Neural progenitor cell (in vitro differentiated cells): ENCODE measurements at regions not wholly inside any gene's neighbourhood (a gene's known extent, or its start where the extent isn't known, plus 50 kb on each side); places are given as distances from the start of the nearest gene placed in this dataset.
A peak's percentile ranks its signal among the peaks of the same experiment; 100 is the strongest.

Experiments used
- DNase-seq: peaks from one replicate; pipeline ENCODE4 v3.0.0-alpha.2; 2016; ENCODE audit warnings: low spot score
- H2AFZ ChIP-seq: fragments of 200-600 bp; sonication (generic); replicated peaks from 2 replicates; pipeline ENCODE4 v1.6.1; 2016; ENCODE audit warnings: antibody characterized with exemption
- H3F3A ChIP-seq: fragments of 200-600 bp; sonication (generic); 2 replicates; pipeline ENCODE4 v1.6.1; 2016; ENCODE audit warnings: antibody characterized with exemption, low read depth
- H3K27ac ChIP-seq: fragments of 200-600 bp; sonication (generic); 2 replicates; pipeline ENCODE4 v1.5.1; 2016; ENCODE audit warnings: mild to moderate bottlenecking
- H3K27me3 ChIP-seq: fragments of 200-600 bp; sonication (generic); 2 replicates; pipeline ENCODE4 v1.6.1; 2016; ENCODE audit warnings: mild to moderate bottlenecking, moderate library complexity
- H3K36me3 ChIP-seq: fragments of 200-600 bp; sonication (generic); 2 replicates; pipeline ENCODE4 v1.5.1; 2016
- H3K4me1 ChIP-seq: fragments of 200-600 bp; sonication (generic); 2 replicates; pipeline ENCODE4 v1.6.1; 2016; ENCODE audit warnings: mixed run types
- H3K4me2 ChIP-seq: fragments of 200-600 bp; sonication (generic); 2 replicates; pipeline ENCODE4 v1.6.1; 2016
- H3K4me3 ChIP-seq: fragments of 200-600 bp; sonication (generic); 2 replicates; pipeline ENCODE4 v1.5.1; 2016
- H3K79me2 ChIP-seq: fragments of 200-600 bp; sonication (generic); 2 replicates; pipeline ENCODE4 v1.6.1; 2016; ENCODE audit warnings: low read depth
- H3K9ac ChIP-seq: fragments of 200-600 bp; sonication (generic); 2 replicates; pipeline ENCODE4 v1.6.1; 2016
- H3K9me3 ChIP-seq: fragments of 200-600 bp; sonication (generic); 2 replicates; pipeline ENCODE4 v1.5.1; 2016; ENCODE audit warnings: low read depth
- H4K20me1 ChIP-seq: fragments of 200-600 bp; sonication (generic); 2 replicates; pipeline ENCODE4 v1.6.1; 2016; ENCODE audit warnings: low read depth
- H3K27ac Mint-ChIP-seq: 3 replicates; pipeline ENCODE4 v1.8.0; 2021; ENCODE audit warnings: mixed read lengths
- H3K27me3 Mint-ChIP-seq: 2 replicates; pipeline ENCODE4 v1.8.0; 2022; ENCODE audit warnings: low read depth, mild to moderate bottlenecking, inconsistent platforms, moderate library complexity, mixed read lengths; ENCODE audit not compliant: insufficient read depth
- H3K36me3 Mint-ChIP-seq: 3 replicates; pipeline ENCODE4 v1.8.0; 2021; ENCODE audit warnings: mixed read lengths
- H3K4me1 Mint-ChIP-seq: 3 replicates; pipeline ENCODE4 v1.8.0; 2021; ENCODE audit warnings: mixed read lengths
- H3K4me3 Mint-ChIP-seq: 3 replicates; pipeline ENCODE4 v1.8.0; 2021; ENCODE audit warnings: mild to moderate bottlenecking, moderate library complexity, mixed read lengths
- H3K9me3 Mint-ChIP-seq: 3 replicates; pipeline ENCODE4 v1.8.0; 2020; ENCODE audit warnings: mixed read lengths
- CTCF ChIP-seq: fragments of 200-600 bp; sonication (generic); IDR thresholded peaks from 2 replicates; pipeline ENCODE4 v1.5.1; 2017; ENCODE audit warnings: antibody characterized with exemption, mild to moderate bottlenecking
- EZH2 ChIP-seq: fragments of 200-600 bp; sonication (generic); IDR thresholded peaks from 2 replicates; pipeline ENCODE4 v1.6.1; 2017; ENCODE audit warnings: antibody characterized with exemption, mild to moderate bottlenecking, moderate library complexity
- EZH2phosphoT487 ChIP-seq: fragments of 200-600 bp; sonication (generic); IDR thresholded peaks from 2 replicates; pipeline ENCODE4 v1.6.1; 2017; ENCODE audit warnings: antibody characterized with exemption

DNA sequence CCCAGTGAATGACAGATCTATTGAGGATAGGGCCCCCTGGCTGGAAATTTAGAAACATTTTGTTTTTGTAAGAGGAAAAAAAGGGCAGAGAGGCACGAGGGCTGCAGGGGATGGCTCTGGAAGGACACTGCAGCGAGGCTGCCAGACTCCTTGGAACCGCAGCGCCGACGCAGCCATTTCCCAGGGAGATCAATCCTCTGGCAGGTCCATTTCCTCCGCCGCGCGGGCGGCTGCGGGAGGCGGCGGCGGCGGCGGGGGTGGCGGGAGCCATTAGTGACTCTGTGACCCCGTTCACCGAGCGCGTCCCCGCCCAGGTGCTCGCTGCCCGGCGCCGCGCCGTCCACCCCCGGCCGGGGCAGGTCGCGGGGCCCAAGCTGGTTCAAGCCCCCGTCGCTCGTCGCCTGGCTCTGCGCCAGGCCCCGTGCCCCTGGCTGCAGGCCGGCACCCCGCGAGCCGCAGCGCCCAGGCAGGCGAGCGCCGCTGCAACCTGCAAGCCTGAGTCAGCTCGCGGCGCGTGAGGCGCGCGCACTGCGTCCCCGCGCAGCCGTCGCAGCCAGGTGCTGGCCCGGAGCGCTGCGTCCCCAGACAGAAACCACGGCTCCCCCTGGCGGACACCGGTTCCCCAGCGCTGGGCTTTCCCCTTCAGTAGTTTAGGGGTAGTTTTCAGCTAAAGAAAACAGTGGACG, 192.6 kb downstream of the KATNAL1 start:
- Histone ChIP-seq H2AFZ (peak overlapping the region; percentile 68), H3K4me2 (peak overlapping the region; percentile 74), H3K36me3 (no peaks in the 10 kb centered on the region), H3K27ac (no peak overlapping the region), H3K9me3 (no peaks in the 10 kb centered on the region), H3K4me3 (peak overlapping the region; percentile 62), H3F3A (peaks cover 19% of the 10 kb centered on the region), H4K20me1 (no peaks in the 10 kb centered on the region), H3K4me1 (peaks cover 24% of the 10 kb centered on the region), H3K27me3 (no peaks in the 10 kb centered on the region), H3K79me2 (no peaks in the 10 kb centered on the region), H3K9ac (no peak overlapping the region)
- peak overlapping the region; percentile 88 for H3K27ac Mint-ChIP-seq
- H3K4me1 Mint-ChIP-seq: peaks cover 71% of the 10 kb centered on the region
- H3K27me3 Mint-ChIP-seq: peaks cover 11% of the 10 kb centered on the region
- TF ChIP-seq CTCF (peak; percentile 94), EZH2 (peak; percentile 35), EZH2phosphoT487 (no peak)
- DNase-seq: peak; percentile 95
- H3K4me3 Mint-ChIP-seq: peak overlapping the region; percentile 88
- H3K9me3 Mint-ChIP-seq: peaks cover 7% of the 10 kb centered on the region
- H3K36me3 Mint-ChIP-seq: no peaks in the 10 kb centered on the region

GRCh38 chr13:30113983-30114570, 193.3 kb downstream of the KATNAL1 start:
- H3K4me2 ChIP-seq: peak overlapping the region; percentile 74
- Mint-ChIP-seq H3K9me3 (peaks cover 7% of the 10 kb centered on the region), H3K4me1 (peaks cover 71% of the 10 kb centered on the region), H3K27me3 (peaks cover 11% of the 10 kb centered on the region), H3K36me3 (no peaks in the 10 kb centered on the region), H3K27ac (peak overlapping the region; percentile 88), H3K4me3 (peak overlapping the region; percentile 88)
- H3K9ac ChIP-seq: no peak overlapping the region
- no peaks in the 10 kb centered on the region for H4K20me1 ChIP-seq
- H2AFZ ChIP-seq: peak overlapping the region; percentile 68
- H3K4me1 ChIP-seq: peaks cover 24% of the 10 kb centered on the region
- no peaks in the 10 kb centered on the region for H3K27me3 ChIP-seq
- no peaks in the 10 kb centered on the region for H3K79me2 ChIP-seq
- peak overlapping the region; percentile 62 for H3K4me3 ChIP-seq
- H3K9me3 ChIP-seq: no peaks in the 10 kb centered on the region
- no peaks in the 10 kb centered on the region for H3K36me3 ChIP-seq
- peak; percentile 76 for DNase-seq
- no peak overlapping the region for H3K27ac ChIP-seq
- peaks cover 19% of the 10 kb centered on the region for H3F3A ChIP-seq
- TF ChIP-seq CTCF: no peak
- no peak for TF ChIP-seq EZH2phosphoT487
- TF ChIP-seq EZH2: no peak

- peaks cover 19% of the 10 kb centered on the region for H3F3A ChIP-seq
- TF ChIP-seq EZH2 (no peak), CTCF (no peak), EZH2phosphoT487 (no peak)
- Mint-ChIP-seq H3K27ac (peak overlapping the region; percentile 88), H3K9me3 (peaks cover 7% of the 10 kb centered on the region), H3K36me3 (no peaks in the 10 kb centered on the region), H3K27me3 (peaks cover 9% of the 10 kb centered on the region), H3K4me1 (peaks cover 74% of the 10 kb centered on the region), H3K4me3 (peak overlapping the region; percentile 88)
- no peak overlapping the region for H3K27ac ChIP-seq
- H4K20me1 ChIP-seq: no peaks in the 10 kb centered on the region
- no peak for DNase-seq
- H3K9me3 ChIP-seq: no peaks in the 10 kb centered on the region
- peaks cover 24% of the 10 kb centered on the region for H3K4me1 ChIP-seq
- H2AFZ ChIP-seq: no peak overlapping the region
- H3K4me3 ChIP-seq: no peak overlapping the region
- H3K79me2 ChIP-seq: no peaks in the 10 kb centered on the region
- no peaks in the 10 kb centered on the region for H3K36me3 ChIP-seq
- H3K4me2 ChIP-seq: peak overlapping the region; percentile 74
- H3K27me3 ChIP-seq: no peaks in the 10 kb centered on the region
- H3K9ac ChIP-seq: no peak overlapping the region
Observed at GRCh38 chr13:30113551-30113950, 193.8 kb downstream of the KATNAL1 start.
